Thoracic aorta (tissue), 2 donors: ENCODE measurements at regions not wholly inside any gene's neighbourhood (a gene's known extent, or its start where the extent isn't known, plus 50 kb on each side); places are given as distances from the start of the nearest gene placed in this dataset.
"Not testable (repeated sequence)": the region's sequence is repeated elsewhere in the genome, so short reads cannot be mapped to it uniquely, and the experiment has no call there.

ENCODE experiments used
- ATAC-seq: fragments of 150-250 bp; one replicate; pipeline ENCODE4 v1.8.0; 2017; ENCODE audit warnings: low read depth; ENCODE audit not compliant: insufficient number of reproducible peaks, low FRiP score
- DNase-seq: peaks from one replicate; pipeline ENCODE4 v3.0.0-alpha.2; 2020; ENCODE audit warnings: low spot score
- H3K27ac ChIP-seq, 2 donors: fragments of 200-600 bp; sonication (generic); 1 replicate in 1 of 2; 2 replicates in 1 of 2; pipeline ENCODE4 v1.5.1; 2016; ENCODE audit warnings: mild to moderate bottlenecking in 2 of 2, moderate library complexity in 2 of 2
- H3K27me3 ChIP-seq: fragments of 200-600 bp; sonication (generic); replicated peaks from 2 replicates; pipeline ENCODE4 v1.6.0; 2016; ENCODE audit warnings: mild to moderate bottlenecking; ENCODE audit not compliant: insufficient read depth
- H3K36me3 ChIP-seq: fragments of 200-600 bp; sonication (generic); one replicate; pipeline ENCODE4 v1.5.1; 2016
- H3K4me1 ChIP-seq, 2 donors: fragments of 200-600 bp; sonication (generic); 1 replicate in 1 of 2; 2 replicates in 1 of 2; pipeline versions ENCODE4 v1.5.1 to v1.6.0; 2016; ENCODE audit warnings: low read depth in 2 of 2, mild to moderate bottlenecking in 1 of 2; ENCODE audit not compliant: control insufficient read depth in 1 of 2
- H3K4me3 ChIP-seq: fragments of 200-600 bp; sonication (generic); 2 replicates; pipeline ENCODE4 v1.5.1; 2016; ENCODE audit warnings: mild to moderate bottlenecking
- H3K9me3 ChIP-seq: fragments of 200-600 bp; sonication (generic); 2 replicates; pipeline ENCODE4 v1.5.1; 2016
- CTCF ChIP-seq: fragments of 200-600 bp; sonication (generic); IDR thresholded peaks from one replicate; pipeline ENCODE4 v1.5.1; 2019; ENCODE audit warnings: antibody characterized with exemption

GRCh38 chr20:29790510-29790909 lies 1467.0 kb upstream of the DEFB115 start:
- no peak overlapping the region for H3K27ac ChIP-seq
- H3K27me3 ChIP-seq, result no peaks in the 10 kb centered on the region
- no peaks in the 10 kb centered on the region for H3K9me3 ChIP-seq
- no peaks in the 10 kb centered on the region for H3K4me1 ChIP-seq
- no peak for DNase-seq
- no peaks in the 10 kb centered on the region for H3K36me3 ChIP-seq
- ATAC-seq, result no peak
- no peak overlapping the region for H3K4me3 ChIP-seq
- no peak for TF ChIP-seq CTCF

GRCh38 chr20:29831508-29831907 lies 1426.0 kb upstream of the DEFB115 start:
- not testable (repeated sequence) for DNase-seq

GRCh38 chr20:29868014-29868413 lies 1389.5 kb upstream of the DEFB115 start:
- not testable (repeated sequence) for DNase-seq, H3K27ac ChIP-seq, H3K36me3 ChIP-seq, H3K27me3 ChIP-seq, H3K4me3 ChIP-seq, ATAC-seq, H3K4me1 ChIP-seq, H3K9me3 ChIP-seq

More at GRCh38 chr20:29831508-29831907, 1426.0 kb upstream of the DEFB115 start:
- H3K36me3 ChIP-seq, H3K4me1 ChIP-seq, H3K27me3 ChIP-seq, H3K27ac ChIP-seq, ATAC-seq, H3K9me3 ChIP-seq, H3K4me3 ChIP-seq: not testable (repeated sequence)

GRCh38 chr20:29868688-29869087 lies 1388.8 kb upstream of the DEFB115 start:
- H3K36me3 ChIP-seq, ATAC-seq: not testable (repeated sequence)

GRCh38 chr20:29871816-29872215 lies 1385.6 kb upstream of the DEFB115 start:
- not testable (repeated sequence) for ATAC-seq, H3K27ac ChIP-seq, DNase-seq, H3K9me3 ChIP-seq, H3K4me3 ChIP-seq, H3K36me3 ChIP-seq, H3K4me1 ChIP-seq, H3K27me3 ChIP-seq

More at GRCh38 chr20:29868688-29869087, 1388.8 kb upstream of the DEFB115 start:
- not testable (repeated sequence) for H3K27me3 ChIP-seq, DNase-seq, H3K4me3 ChIP-seq, H3K4me1 ChIP-seq, H3K27ac ChIP-seq, H3K9me3 ChIP-seq

- DNase-seq, result no peak
- no peaks in the 10 kb centered on the region for H3K27me3 ChIP-seq
Measured at GRCh38 chr20:29873946-29874345, 1383.5 kb upstream of the DEFB115 start.

GRCh38 chr20:29874476-29875202 lies 1382.8 kb upstream of the DEFB115 start:
- no peak overlapping the region for H3K27ac ChIP-seq
- no peak for ATAC-seq
- no peak for TF ChIP-seq CTCF
- H3K27me3 ChIP-seq, result no peaks in the 10 kb centered on the region
- H3K4me3 ChIP-seq, result no peak overlapping the region
- H3K4me1 ChIP-seq, result no peaks in the 10 kb centered on the region
- no peak for DNase-seq
- no peaks in the 10 kb centered on the region for H3K36me3 ChIP-seq
- H3K9me3 ChIP-seq, result peaks cover 11% of the 10 kb centered on the region

More at GRCh38 chr20:29873946-29874345, 1383.5 kb upstream of the DEFB115 start:
- ATAC-seq, result no peak
- Histone ChIP-seq H3K4me3 (no peak overlapping the region), H3K9me3 (peaks cover 6% of the 10 kb centered on the region), H3K4me1 (no peaks in the 10 kb centered on the region), H3K36me3 (no peaks in the 10 kb centered on the region), H3K27ac (no peak overlapping the region)
- TF ChIP-seq CTCF, result no peak

GRCh38 chr20:29875321-29876083 lies 1382.0 kb upstream of the DEFB115 start:
- peaks cover 12% of the 10 kb centered on the region for H3K9me3 ChIP-seq
- not testable (repeated sequence) for H3K4me3 ChIP-seq, H3K36me3 ChIP-seq, H3K27me3 ChIP-seq, H3K4me1 ChIP-seq, ATAC-seq, H3K27ac ChIP-seq, DNase-seq

GRCh38 chr20:29876084-29876910 lies 1381.2 kb upstream of the DEFB115 start:
- H3K36me3 ChIP-seq, H3K4me1 ChIP-seq, ATAC-seq, DNase-seq, H3K4me3 ChIP-seq, H3K27ac ChIP-seq, H3K27me3 ChIP-seq: not testable (repeated sequence)
- H3K9me3 ChIP-seq, result peaks cover 12% of the 10 kb centered on the region
